ENCODE measurements at regions not wholly inside any gene's neighbourhood (a gene's known extent, or its start where the extent isn't known, plus 50 kb on each side); places are given as distances from the start of the nearest gene placed in this dataset.

GRCh38 chr20:17844549-17845298 is 123.9 kb downstream of the SNX5 start:
- TF ChIP-seq CTCF (IDR thresholded peaks at IDR 0.05; ENCODE audit: borderline replicate concordance, extremely low read depth, low read length, poor library complexity, severe bottlenecking) (no peak), EZH2 (IDR thresholded peaks at IDR 0.05; ENCODE audit: borderline replicate concordance, low read depth, low read length, severe bottlenecking) (no peak)

Measured in DND-41 (cell line).